OCI-LY3 (cell line): ENCODE measurements at regions not wholly inside any gene's neighbourhood (a gene's known extent, or its start where the extent isn't known, plus 50 kb on each side); places are given as distances from the start of the nearest gene placed in this dataset.

Experiments
- CTCF ChIP-seq: fragments of 200-600, 300-600 bp; sonication (generic); IDR thresholded peaks from 2 replicates; pipeline ENCODE4 v1.5.1; 2014; ENCODE audit warnings: antibody characterized with exemption, low read length, low read depth
- EZH2phosphoT487 ChIP-seq: fragments of 200-600 bp; shearing (Covaris generic); IDR thresholded peaks from 2 replicates; pipeline ENCODE4 v1.6.1; 2018; ENCODE audit warnings: antibody characterized with exemption, mixed run types, low read depth

- TF ChIP-seq CTCF (no peak), EZH2phosphoT487 (no peak)
Measured at GRCh38 chr4:167645358-167645757, 411.1 kb upstream of the SPOCK3 start.
